ENCODE measurements at regions not wholly inside any gene's neighbourhood (a gene's known extent, or its start where the extent isn't known, plus 50 kb on each side); places are given as distances from the start of the nearest gene placed in this dataset.

- TF ChIP-seq, protein P1, sequence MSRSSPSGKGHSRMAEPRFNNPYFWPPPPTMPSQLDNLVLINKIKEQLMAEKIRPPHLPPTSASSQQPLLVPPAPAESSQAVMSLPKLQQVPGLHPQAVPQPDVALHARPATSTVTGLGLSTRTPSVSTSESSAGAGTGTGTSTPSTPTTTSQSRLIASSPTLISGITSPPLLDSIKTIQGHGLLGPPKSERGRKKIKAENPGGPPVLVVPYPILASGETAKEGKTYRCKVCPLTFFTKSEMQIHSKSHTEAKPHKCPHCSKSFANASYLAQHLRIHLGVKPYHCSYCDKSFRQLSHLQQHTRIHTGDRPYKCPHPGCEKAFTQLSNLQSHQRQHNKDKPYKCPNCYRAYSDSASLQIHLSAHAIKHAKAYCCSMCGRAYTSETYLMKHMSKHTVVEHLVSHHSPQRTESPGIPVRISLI (tag by site-specific recombination; IDR thresholded peaks at IDR 0.05): no peak
- TF ChIP-seq ZNF394 (tag by site-specific recombination; IDR thresholded peaks at IDR 0.05; ENCODE audit: borderline replicate concordance) (no peak), ZNF747 (tag by site-specific recombination; IDR thresholded peaks at IDR 0.05) (no peak), ZNF157 (tag by site-specific recombination; IDR thresholded peaks at IDR 0.05) (no peak), YY2 (tag by site-specific recombination; IDR thresholded peaks at IDR 0.05) (no peak), ZNF776 (tag by site-specific recombination; IDR thresholded peaks at IDR 0.05; ENCODE audit: borderline replicate concordance) (no peak)
These were observed 226.9 kb downstream of the CYRIA start (continued) for GRCh38 chr2:16438613-16439321.

- Histone ChIP-seq H3K4me3 (ENCODE audit: low read depth, low read length) (no peak overlapping the region), H3K27ac (ENCODE audit: extremely low read depth, low read depth, low read length) (no peak overlapping the region), H3K36me3 (ENCODE audit: control insufficient read depth in 2 of 2, insufficient read depth in 1 of 2, low read length in 2 of 2) (no peaks in the 10 kb centered on the region), H3K4me1 (ENCODE audit: control insufficient read depth, insufficient read depth, low read length) (no peaks in the 10 kb centered on the region), H3K9me3 (ENCODE audit: control insufficient read depth, insufficient read depth, low read depth, low read length) (no peaks in the 10 kb centered on the region)
- CTCF ChIA-PET: no interaction called here
- no peak for TF ChIP-seq ZNF561 (tag by site-specific recombination; IDR thresholded peaks at IDR 0.05; ENCODE audit: borderline replicate concordance)
- TF ChIP-seq ATF2 (tag by site-specific recombination; IDR thresholded peaks at IDR 0.05; ENCODE audit: low read depth): no peak
- TF ChIP-seq HOXC10 (CRISPR knock-in tag; IDR thresholded peaks at IDR 0.05): no peak
- TF ChIP-seq ZNF223 (tag by site-specific recombination; IDR thresholded peaks at IDR 0.05): no peak
- no peak for TF ChIP-seq KLF1 (tag by site-specific recombination; IDR thresholded peaks at IDR 0.05)
- no peak for TF ChIP-seq KLF17 (tag by site-specific recombination; IDR thresholded peaks at IDR 0.05)
- no peak for TF ChIP-seq ZBTB1 (tag by site-specific recombination; IDR thresholded peaks at IDR 0.05)
- TF ChIP-seq ZNF155 (tag by site-specific recombination; IDR thresholded peaks at IDR 0.05): no peak
- TF ChIP-seq, protein P2, sequence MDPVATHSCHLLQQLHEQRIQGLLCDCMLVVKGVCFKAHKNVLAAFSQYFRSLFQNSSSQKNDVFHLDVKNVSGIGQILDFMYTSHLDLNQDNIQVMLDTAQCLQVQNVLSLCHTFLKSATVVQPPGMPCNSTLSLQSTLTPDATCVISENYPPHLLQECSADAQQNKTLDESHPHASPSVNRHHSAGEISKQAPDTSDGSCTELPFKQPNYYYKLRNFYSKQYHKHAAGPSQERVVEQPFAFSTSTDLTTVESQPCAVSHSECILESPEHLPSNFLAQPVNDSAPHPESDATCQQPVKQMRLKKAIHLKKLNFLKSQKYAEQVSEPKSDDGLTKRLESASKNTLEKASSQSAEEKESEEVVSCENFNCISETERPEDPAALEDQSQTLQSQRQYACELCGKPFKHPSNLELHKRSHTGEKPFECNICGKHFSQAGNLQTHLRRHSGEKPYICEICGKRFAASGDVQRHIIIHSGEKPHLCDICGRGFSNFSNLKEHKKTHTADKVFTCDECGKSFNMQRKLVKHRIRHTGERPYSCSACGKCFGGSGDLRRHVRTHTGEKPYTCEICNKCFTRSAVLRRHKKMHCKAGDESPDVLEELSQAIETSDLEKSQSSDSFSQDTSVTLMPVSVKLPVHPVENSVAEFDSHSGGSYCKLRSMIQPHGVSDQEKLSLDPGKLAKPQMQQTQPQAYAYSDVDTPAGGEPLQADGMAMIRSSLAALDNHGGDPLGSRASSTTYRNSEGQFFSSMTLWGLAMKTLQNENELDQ (tag by site-specific recombination; IDR thresholded peaks at IDR 0.05; ENCODE audit: low read depth): no peak
- no peak for TF ChIP-seq ZNF133 (tag by site-specific recombination; IDR thresholded peaks at IDR 0.05)
- TF ChIP-seq ZNF664 (tag by site-specific recombination; IDR thresholded peaks at IDR 0.05): no peak
- TF ChIP-seq ZNF596 (tag by site-specific recombination; IDR thresholded peaks at IDR 0.05): no peak
- TF ChIP-seq, protein P3, sequence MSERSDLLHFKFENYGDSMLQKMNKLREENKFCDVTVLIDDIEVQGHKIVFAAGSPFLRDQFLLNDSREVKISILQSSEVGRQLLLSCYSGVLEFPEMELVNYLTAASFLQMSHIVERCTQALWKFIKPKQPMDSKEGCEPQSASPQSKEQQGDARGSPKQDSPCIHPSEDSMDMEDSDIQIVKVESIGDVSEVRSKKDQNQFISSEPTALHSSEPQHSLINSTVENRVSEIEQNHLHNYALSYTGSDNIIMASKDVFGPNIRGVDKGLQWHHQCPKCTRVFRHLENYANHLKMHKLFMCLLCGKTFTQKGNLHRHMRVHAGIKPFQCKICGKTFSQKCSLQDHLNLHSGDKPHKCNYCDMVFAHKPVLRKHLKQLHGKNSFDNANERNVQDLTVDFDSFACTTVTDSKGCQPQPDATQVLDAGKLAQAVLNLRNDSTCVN (tag by site-specific recombination; optimal IDR thresholded peaks at IDR 0.05): no peak
- no peak for TF ChIP-seq ZNF623 (tag by site-specific recombination; IDR thresholded peaks at IDR 0.05)
- no peak for TF ChIP-seq ZBTB21 (tag by site-specific recombination; IDR thresholded peaks at IDR 0.05)
- TF ChIP-seq ZNF175 (tag by site-specific recombination; IDR thresholded peaks at IDR 0.05): no peak
- no peak for TF ChIP-seq ZNF629 (tag by site-specific recombination; IDR thresholded peaks at IDR 0.05)
- POLR2A ChIA-PET: no interaction called here
These were observed 228.4 kb downstream of the CYRIA start for GRCh38 chr2:16437189-16437588.
